HepG2 (cell line): ENCODE measurements at regions not wholly inside any gene's neighbourhood (a gene's known extent, or its start where the extent isn't known, plus 50 kb on each side); places are given as distances from the start of the nearest gene placed in this dataset.

Experiments
- CBX2 ChIP-seq, 2 experiments: fragments of 200-600 bp in 1 of 2; sonication (generic); formaldehyde crosslinking in 1 of 2; IDR thresholded peaks; 2 replicates each; pipeline versions ENCODE4 v1.7.0 to v1.8.1; 2018 to 2022; ENCODE audit warnings: low read depth in 2 of 2, low read length in 1 of 2, mild to moderate bottlenecking in 1 of 2, missing genetic modification reagents in 1 of 2
- CHD4 ChIP-seq: fragments of 200-600 bp; sonication (generic); IDR thresholded peaks from 2 replicates; pipeline ENCODE4 v1.7.0; 2017; ENCODE audit warnings: mild to moderate bottlenecking, low read length, borderline replicate concordance
- HHEX ChIP-seq: IDR thresholded peaks from 2 replicates; pipeline ENCODE4 v1.6.1; 2016; ENCODE audit warnings: control low read depth
- HOXA3 ChIP-seq: sonication (generic); formaldehyde crosslinking; IDR thresholded peaks from 2 replicates; pipeline ENCODE4 v1.5.0; 2020; ENCODE audit warnings: missing genetic modification reagents
- KDM5A ChIP-seq: fragments of 200-600 bp; sonication (generic); IDR thresholded peaks from 2 replicates; pipeline ENCODE4 v1.7.0; 2018; ENCODE audit warnings: antibody characterized with exemption, mild to moderate bottlenecking, low read length, borderline replicate concordance
- NFRKB ChIP-seq: fragments of 450-650 bp; IDR thresholded peaks from 2 replicates; pipeline ENCODE4 v1.6.1; 2017
- PHF8 ChIP-seq: sonication (generic); formaldehyde crosslinking; IDR thresholded peaks from 2 replicates; pipeline ENCODE4 v1.5.0; 2020; ENCODE audit warnings: missing genetic modification reagents
- SP2 ChIP-seq: sonication (generic); formaldehyde crosslinking; IDR thresholded peaks from 2 replicates; pipeline ENCODE4 v1.5.1; 2020; ENCODE audit warnings: mild to moderate bottlenecking, missing genetic modification reagents
- TBX3 ChIP-seq: fragments of 450-650 bp; IDR thresholded peaks from 2 replicates; pipeline ENCODE4 v1.6.1; 2017; ENCODE audit warnings: antibody characterized with exemption, mild to moderate bottlenecking, inconsistent platforms, borderline replicate concordance
- ZBTB26 ChIP-seq: IDR thresholded peaks from 2 replicates; pipeline ENCODE4 v1.6.1; 2016; ENCODE audit warnings: missing compliant biosample characterization, missing genetic modification reagents, borderline replicate concordance
- ZFP37 ChIP-seq: sonication (generic); formaldehyde crosslinking; IDR thresholded peaks from 2 replicates; pipeline ENCODE4 v1.4.0; 2020; ENCODE audit warnings: missing genetic modification reagents, borderline replicate concordance
- ZFP62 ChIP-seq: sonication (generic); formaldehyde crosslinking; IDR thresholded peaks from 2 replicates; pipeline ENCODE4 v1.4.0; 2020; ENCODE audit warnings: missing genetic modification reagents
- ZNF274 ChIP-seq: sonication (generic); formaldehyde crosslinking; IDR thresholded peaks from 2 replicates; pipeline ENCODE4 v1.5.1; 2020; ENCODE audit warnings: mild to moderate bottlenecking, missing genetic modification reagents
- ZNF335 ChIP-seq: sonication (generic); formaldehyde crosslinking; IDR thresholded peaks from 2 replicates; pipeline ENCODE4 v1.4.0; 2020; ENCODE audit warnings: missing genetic modification reagents
- ZNF407 ChIP-seq: sonication (generic); formaldehyde crosslinking; IDR thresholded peaks from one replicate; pipeline ENCODE4 v1.5.1; 2020; ENCODE audit warnings: mild to moderate bottlenecking, missing genetic modification reagents; ENCODE audit errors: not compliant biosample characterization
- ZNF609 ChIP-seq: sonication (generic); formaldehyde crosslinking; IDR thresholded peaks from 2 replicates; pipeline ENCODE4 v1.4.0; 2020; ENCODE audit warnings: mild to moderate bottlenecking, missing genetic modification reagents, borderline replicate concordance
- ZNF747 ChIP-seq: sonication (generic); formaldehyde crosslinking; IDR thresholded peaks from 2 replicates; pipeline ENCODE4 v1.8.1; 2023; ENCODE audit warnings: missing genetic modification reagents, mild to moderate bottlenecking, borderline replicate concordance

GRCh38 chr6:168248148-168248620, 71.4 kb downstream of the DACT2 start (continued):
- TF ChIP-seq ZNF407 (CRISPR knock-in tag) (no peak), SP2 (no peak), HHEX (CRISPR knock-in tag) (peak; percentile 64; the same call in 1 of the 2 replicates), ZFP62 (CRISPR knock-in tag) (no peak), HOXA3 (CRISPR knock-in tag) (0 out of 2 replicates have a peak, but pooled peaks have one; percentile 4), ZBTB26 (CRISPR knock-in tag) (no peak), NFRKB (no peak), ZNF747 (CRISPR knock-in tag) (no peak), ZNF609 (CRISPR knock-in tag) (no peak; the same call in 1 of the 2 replicates), CHD4 (no peak), KDM5A (no peak), ZFP37 (no peak), TBX3 (peak; percentile 71), PHF8 (CRISPR knock-in tag) (no peak), CBX2 (IDR thresholded peaks at IDR 0.05; ENCODE audit: low read depth, low read length) (0 out of 2 replicates have a peak, but pooled peaks have one; percentile 35), CBX2 (CRISPR knock-in tag; IDR thresholded peaks at IDR 0.05; ENCODE audit: low read depth) (no peak), ZNF335 (CRISPR knock-in tag) (no peak), ZNF274 (CRISPR knock-in tag) (no peak)
